ENCODE measurements at regions not wholly inside any gene's neighbourhood (a gene's known extent, or its start where the extent isn't known, plus 50 kb on each side); places are given as distances from the start of the nearest gene placed in this dataset.

DNA sequence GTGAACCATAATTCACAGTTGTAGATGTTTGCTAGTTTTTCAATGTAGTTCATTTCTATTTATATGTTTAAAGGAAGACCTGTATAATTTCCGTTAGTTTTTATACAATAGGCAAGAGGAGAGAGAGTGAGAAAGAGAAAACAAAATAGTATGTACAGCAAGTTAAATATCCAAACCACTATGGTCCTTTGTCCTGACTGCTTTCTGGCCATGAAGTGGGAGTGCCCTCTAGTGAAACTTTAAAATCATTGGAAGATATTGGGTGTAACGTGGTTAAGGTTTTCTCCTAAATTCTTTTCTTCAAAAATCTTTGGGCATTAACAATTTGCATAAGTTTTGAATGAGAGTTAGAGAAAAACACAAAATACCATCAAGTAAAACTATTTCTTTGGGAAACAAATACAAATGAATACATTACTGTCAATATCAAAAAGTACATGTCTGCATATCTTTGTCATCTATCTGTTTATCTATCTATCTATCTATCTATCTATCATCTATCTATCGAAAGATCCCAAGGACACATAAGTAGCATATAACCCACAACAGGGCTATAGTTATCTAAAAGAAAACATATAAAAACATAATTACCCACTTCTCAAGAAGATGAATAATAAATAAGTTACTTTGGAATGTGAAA, 534.6 kb upstream of the ATP11B start:
- Histone ChIP-seq H3K9me3 (no peaks in the 10 kb centered on the region), H3K4me3 (no peak overlapping the region), H3K27ac (replicated peaks in 1 of 4) (no peak overlapping the region), H3K27me3 (peaks cover 0 to 18% (median 2%) of the 10 kb centered on the region in 4 donors), H3K36me3 (no peaks in the 10 kb centered on the region), H3K4me1 (no peaks in the 10 kb centered on the region)
- TF ChIP-seq POLR2A (IDR thresholded peaks at IDR 0.05; ENCODE audit: low read depth): no peak
- no peak for TF ChIP-seq EP300 (IDR thresholded peaks at IDR 0.05)
- peak in 2 of 3 experiments; percentile 23 to 45 for TF ChIP-seq CTCF (IDR thresholded peaks at IDR 0.05)
- no peak for DNase-seq (ENCODE audit: extremely low spot score)
- intact Hi-C loops (cut with DNase I): loop anchor here (5.0 kb wide), 1 partner anchor 546 kb away; the partner anchor contains the start of gene SOX2
- WGBS: 20% methylated on average over 3 of the region's 3 CpGs

GRCh38 chr3:182259579-182259978, 533.7 kb upstream of the ATP11B start:
- DNase-seq (ENCODE audit: extremely low spot score): no peak
- 31% methylated on average over 17 of the region's 17 CpGs for WGBS
- intact Hi-C loops (cut with DNase I): loop anchor here (5.0 kb wide), 1 partner anchor 547 kb away; the partner anchor contains the start of gene SOX2
- H3K4me1 ChIP-seq: no peaks in the 10 kb centered on the region
- peaks cover 0 to 18% (median 2%) of the 10 kb centered on the region in 4 donors for H3K27me3 ChIP-seq
- H3K36me3 ChIP-seq: no peaks in the 10 kb centered on the region
- no peaks in the 10 kb centered on the region for H3K9me3 ChIP-seq
- TF ChIP-seq POLR2A (IDR thresholded peaks at IDR 0.05; ENCODE audit: low read depth) (no peak), POLR2AphosphoS5 (IDR thresholded peaks at IDR 0.05) (no peak), CTCF (IDR thresholded peaks at IDR 0.05) (no peak), EP300 (IDR thresholded peaks at IDR 0.05) (no peak)
- no peak overlapping the region for H3K27ac ChIP-seq (replicated peaks in 1 of 4)
- H3K4me3 ChIP-seq: no peak overlapping the region

DNA sequence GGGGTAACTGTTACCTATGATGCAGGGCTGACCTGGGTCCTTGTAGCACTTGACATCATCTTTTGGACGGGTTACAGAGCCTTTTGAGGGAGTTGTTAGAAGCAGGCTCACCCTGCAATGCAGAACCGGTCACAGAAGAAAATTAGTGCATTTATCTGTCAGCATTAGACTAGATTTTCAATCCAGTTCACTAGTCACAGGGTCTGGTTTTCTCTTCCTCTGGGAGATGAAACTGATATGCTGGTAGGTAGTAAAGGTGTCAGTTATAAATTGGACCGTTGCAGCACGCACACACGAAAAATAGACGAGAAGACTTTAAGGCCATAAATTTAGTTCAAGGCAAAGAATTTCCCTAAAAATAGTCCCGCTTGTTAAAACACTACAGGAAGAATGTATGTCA, 532.3 kb upstream of the ATP11B start:
- Histone ChIP-seq H3K9me3 (no peaks in the 10 kb centered on the region), H3K27me3 (peaks cover 0 to 18% (median 2%) of the 10 kb centered on the region in 4 donors), H3K36me3 (no peaks in the 10 kb centered on the region), H3K27ac (replicated peaks in 1 of 4) (no peak overlapping the region), H3K4me1 (no peaks in the 10 kb centered on the region), H3K4me3 (no peak overlapping the region)
- intact Hi-C loops (cut with DNase I): no loop called here
- no peak for TF ChIP-seq CTCF (IDR thresholded peaks at IDR 0.05)
- no peak for TF ChIP-seq EP300 (IDR thresholded peaks at IDR 0.05)
- TF ChIP-seq POLR2A (IDR thresholded peaks at IDR 0.05; ENCODE audit: low read depth): no peak
- TF ChIP-seq POLR2AphosphoS5 (IDR thresholded peaks at IDR 0.05): no peak
- DNase-seq (ENCODE audit: extremely low spot score): no peak
- WGBS: 73% methylated on average over 7 of the region's 7 CpGs

- no peak for TF ChIP-seq CTCF (IDR thresholded peaks at IDR 0.05)
- no peak for TF ChIP-seq POLR2AphosphoS5 (IDR thresholded peaks at IDR 0.05)
- TF ChIP-seq EP300 (IDR thresholded peaks at IDR 0.05): no peak
- TF ChIP-seq POLR2A (IDR thresholded peaks at IDR 0.05; ENCODE audit: low read depth): no peak
- H3K4me1 ChIP-seq: no peaks in the 10 kb centered on the region
- H3K36me3 ChIP-seq: no peaks in the 10 kb centered on the region
- H3K27me3 ChIP-seq: no peaks in the 10 kb centered on the region
- 84% methylated on average over 4 of the region's 4 CpGs for WGBS
- intact Hi-C loops (cut with DNase I): no loop called here
- DNase-seq (ENCODE audit: extremely low spot score): no peak
- H3K4me3 ChIP-seq: no peak overlapping the region
- no peak overlapping the region for H3K27ac ChIP-seq (replicated peaks in 1 of 4)
- no peaks in the 10 kb centered on the region for H3K9me3 ChIP-seq
These were observed 524.6 kb upstream of the ATP11B start for GRCh38 chr3:182268711-182269110.

- Histone ChIP-seq H3K9me3 (no peaks in the 10 kb centered on the region), H3K4me1 (no peaks in the 10 kb centered on the region), H3K4me3 (no peak overlapping the region), H3K36me3 (no peaks in the 10 kb centered on the region), H3K27me3 (no peaks in the 10 kb centered on the region), H3K27ac (replicated peaks in 1 of 4) (no peak overlapping the region)
- intact Hi-C loops (cut with DNase I): no loop called here
- DNase-seq (ENCODE audit: extremely low spot score): no peak
- TF ChIP-seq POLR2AphosphoS5 (IDR thresholded peaks at IDR 0.05) (no peak), EP300 (IDR thresholded peaks at IDR 0.05) (no peak), POLR2A (IDR thresholded peaks at IDR 0.05; ENCODE audit: low read depth) (no peak), CTCF (IDR thresholded peaks at IDR 0.05) (no peak)
- WGBS: 57% methylated on average over 4 of the region's 4 CpGs
These were observed 516.8 kb upstream of the ATP11B start for GRCh38 chr3:182276512-182276911.

Measured in esophagus muscularis mucosa (tissue), 4 donors.